Mononuclear cell (primary cell): ENCODE measurements at regions not wholly inside any gene's neighbourhood (a gene's known extent, or its start where the extent isn't known, plus 50 kb on each side); places are given as distances from the start of the nearest gene placed in this dataset.

Source experiments
- H3K27me3 ChIP-seq: 2 replicates; pipeline ENCODE4 v1.6.0; 2011; ENCODE audit warnings: low read length, control low read depth; ENCODE audit not compliant: insufficient read depth
- H3K4me1 ChIP-seq: 2 replicates; pipeline ENCODE4 v1.5.1; 2011; ENCODE audit warnings: mild to moderate bottlenecking, low read length, control low read depth; ENCODE audit not compliant: insufficient read depth
- H3K4me3 ChIP-seq: 2 replicates; pipeline ENCODE4 v1.5.1; 2011; ENCODE audit warnings: mild to moderate bottlenecking, low read length, moderate library complexity
- H3K9me3 ChIP-seq: 2 replicates; pipeline ENCODE4 v1.5.1; 2011; ENCODE audit warnings: low read depth, mild to moderate bottlenecking, control low read depth, low read length

- Histone ChIP-seq H3K9me3 (no peaks in the 10 kb centered on the region), H3K27me3 (no peaks in the 10 kb centered on the region), H3K4me3 (no peak overlapping the region), H3K4me1 (peaks cover 42% of the 10 kb centered on the region)
These were observed 125.9 kb upstream of the CXCR4 start for GRCh38 chr2:136243638-136244535.

- peaks cover 53% of the 10 kb centered on the region for H3K4me1 ChIP-seq
- no peaks in the 10 kb centered on the region for H3K9me3 ChIP-seq
- H3K4me3 ChIP-seq, result no peak overlapping the region
- H3K27me3 ChIP-seq, result no peaks in the 10 kb centered on the region
These were observed 124.8 kb upstream of the CXCR4 start for GRCh38 chr2:136242687-136243277.

- H3K4me3 ChIP-seq, result no peak overlapping the region
- no peaks in the 10 kb centered on the region for H3K9me3 ChIP-seq
- H3K27me3 ChIP-seq, result no peaks in the 10 kb centered on the region
- peaks cover 59% of the 10 kb centered on the region for H3K4me1 ChIP-seq
These were observed 124.2 kb upstream of the CXCR4 start for GRCh38 chr2:136242100-136242499.

GRCh38 chr2:136239079-136239685, 121.2 kb upstream of the CXCR4 start:
- peaks cover 65% of the 10 kb centered on the region for H3K4me1 ChIP-seq
- no peaks in the 10 kb centered on the region for H3K27me3 ChIP-seq
- no peaks in the 10 kb centered on the region for H3K9me3 ChIP-seq
- H3K4me3 ChIP-seq, result no peak overlapping the region

GRCh38 chr2:136238286-136239078, 120.5 kb upstream of the CXCR4 start:
- Histone ChIP-seq H3K4me1 (peaks cover 65% of the 10 kb centered on the region), H3K9me3 (no peaks in the 10 kb centered on the region), H3K27me3 (no peaks in the 10 kb centered on the region), H3K4me3 (no peak overlapping the region)

GRCh38 chr2:136236019-136236418, 118.1 kb upstream of the CXCR4 start:
- Histone ChIP-seq H3K4me3 (no peak overlapping the region), H3K27me3 (no peaks in the 10 kb centered on the region), H3K4me1 (peaks cover 67% of the 10 kb centered on the region), H3K9me3 (no peaks in the 10 kb centered on the region)

- H3K4me3 ChIP-seq, result no peak overlapping the region
- H3K4me1 ChIP-seq, result peaks cover 66% of the 10 kb centered on the region
- H3K27me3 ChIP-seq, result no peaks in the 10 kb centered on the region
- no peaks in the 10 kb centered on the region for H3K9me3 ChIP-seq
These were observed 117.6 kb upstream of the CXCR4 start for GRCh38 chr2:136235546-136235945.

GRCh38 chr2:136234261-136234660, 116.3 kb upstream of the CXCR4 start:
- H3K4me1 ChIP-seq, result peaks cover 53% of the 10 kb centered on the region
- H3K27me3 ChIP-seq, result no peaks in the 10 kb centered on the region
- H3K4me3 ChIP-seq, result no peak overlapping the region
- H3K9me3 ChIP-seq, result no peaks in the 10 kb centered on the region

- no peaks in the 10 kb centered on the region for H3K9me3 ChIP-seq
- H3K4me3 ChIP-seq, result no peak overlapping the region
- no peaks in the 10 kb centered on the region for H3K27me3 ChIP-seq
- H3K4me1 ChIP-seq, result peaks cover 43% of the 10 kb centered on the region
These were observed 115.3 kb upstream of the CXCR4 start for GRCh38 chr2:136233298-136233697.

- Histone ChIP-seq H3K9me3 (no peaks in the 10 kb centered on the region), H3K4me3 (no peak overlapping the region), H3K27me3 (no peaks in the 10 kb centered on the region), H3K4me1 (peaks cover 37% of the 10 kb centered on the region)
These were observed 114.7 kb upstream of the CXCR4 start for GRCh38 chr2:136232456-136233172.

- Histone ChIP-seq H3K4me3 (no peak overlapping the region), H3K27me3 (no peaks in the 10 kb centered on the region), H3K4me1 (peaks cover 32% of the 10 kb centered on the region), H3K9me3 (no peaks in the 10 kb centered on the region)
These were observed 112.5 kb upstream of the CXCR4 start for GRCh38 chr2:136230464-136230863.

GRCh38 chr2:136226903-136227302, 109.0 kb upstream of the CXCR4 start:
- Histone ChIP-seq H3K27me3 (no peaks in the 10 kb centered on the region), H3K4me1 (peaks cover 33% of the 10 kb centered on the region), H3K4me3 (no peak overlapping the region), H3K9me3 (no peaks in the 10 kb centered on the region)

GRCh38 chr2:136225950-136226835, 108.2 kb upstream of the CXCR4 start:
- Histone ChIP-seq H3K27me3 (no peaks in the 10 kb centered on the region), H3K4me1 (peaks cover 34% of the 10 kb centered on the region), H3K9me3 (no peaks in the 10 kb centered on the region), H3K4me3 (no peak overlapping the region)

GRCh38 chr2:136223274-136223673, 105.3 kb upstream of the CXCR4 start:
- Histone ChIP-seq H3K4me1 (peaks cover 49% of the 10 kb centered on the region), H3K27me3 (no peaks in the 10 kb centered on the region), H3K4me3 (no peak overlapping the region), H3K9me3 (no peaks in the 10 kb centered on the region)
